ENCODE measurements at regions not wholly inside any gene's neighbourhood (a gene's known extent, or its start where the extent isn't known, plus 50 kb on each side); places are given as distances from the start of the nearest gene placed in this dataset.

DNA sequence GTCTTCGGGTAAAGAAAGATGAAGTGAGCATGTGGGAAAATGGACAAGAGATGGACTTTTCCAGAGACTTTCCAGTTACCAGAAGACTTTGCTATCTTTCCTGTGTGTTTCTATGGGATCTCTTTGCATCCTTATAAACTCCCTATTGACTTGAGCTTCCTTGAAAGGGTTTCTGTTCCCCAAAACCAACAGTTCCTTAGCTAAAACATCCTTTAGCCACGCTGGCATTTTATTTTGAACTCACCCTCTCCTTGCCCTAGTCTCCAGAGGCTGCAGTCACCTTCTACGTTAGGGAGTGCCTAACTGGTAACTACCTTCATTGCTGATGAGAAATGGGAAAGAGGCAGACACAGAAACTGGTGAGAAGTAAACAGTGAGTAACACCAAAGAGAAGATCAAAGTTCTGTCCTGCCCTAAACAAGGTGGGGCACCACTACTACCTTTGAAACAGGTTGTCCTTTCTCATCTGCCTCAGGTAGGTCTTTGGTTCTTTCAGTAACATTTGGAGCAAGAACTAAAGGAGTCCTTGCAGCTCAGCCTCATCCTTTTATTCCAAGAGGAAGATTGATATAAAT lies 402.9 kb downstream of the ENC1 start:
- Histone ChIP-seq H3K9me3 (no peaks in the 10 kb centered on the region), H3K4me3 (no peak overlapping the region), H3K4me1 (no peaks in the 10 kb centered on the region), H3K27me3 (no peaks in the 10 kb centered on the region), H3K36me3 (no peaks in the 10 kb centered on the region), H3K27ac (no peak overlapping the region), H3K9ac (ENCODE audit: low read depth in 2 of 2, low read length in 2 of 2) (no peak overlapping the region)
- intact Hi-C loops (cut with DNase I), result no loop called here
- TF ChIP-seq CTCF (IDR thresholded peaks at IDR 0.05), result no peak
- peak; percentile 25 for DNase-seq

GRCh38 chr5:74235552-74235951 lies 405.0 kb downstream of the ENC1 start:
- Histone ChIP-seq H3K4me3 (no peak overlapping the region), H3K4me1 (no peaks in the 10 kb centered on the region), H3K36me3 (no peaks in the 10 kb centered on the region), H3K9me3 (no peaks in the 10 kb centered on the region), H3K27ac (no peak overlapping the region), H3K27me3 (no peaks in the 10 kb centered on the region), H3K9ac (ENCODE audit: low read depth in 2 of 2, low read length in 2 of 2) (no peak overlapping the region)
- no peak for TF ChIP-seq CTCF (IDR thresholded peaks at IDR 0.05)
- no peak for DNase-seq
- intact Hi-C loops (cut with DNase I), result no loop called here

GRCh38 chr5:74233571-74233970 lies 407.0 kb downstream of the ENC1 start:
- no peak overlapping the region for H3K4me3 ChIP-seq
- H3K9me3 ChIP-seq, result no peaks in the 10 kb centered on the region
- no peak overlapping the region for H3K27ac ChIP-seq
- H3K36me3 ChIP-seq, result no peaks in the 10 kb centered on the region
- intact Hi-C loops (cut with DNase I), result no loop called here
- no peak overlapping the region for H3K9ac ChIP-seq (ENCODE audit: low read depth in 2 of 2, low read length in 2 of 2)
- DNase-seq, result no peak
- no peaks in the 10 kb centered on the region for H3K27me3 ChIP-seq
- TF ChIP-seq CTCF (IDR thresholded peaks at IDR 0.05), result no peak
- H3K4me1 ChIP-seq, result no peaks in the 10 kb centered on the region

DNA sequence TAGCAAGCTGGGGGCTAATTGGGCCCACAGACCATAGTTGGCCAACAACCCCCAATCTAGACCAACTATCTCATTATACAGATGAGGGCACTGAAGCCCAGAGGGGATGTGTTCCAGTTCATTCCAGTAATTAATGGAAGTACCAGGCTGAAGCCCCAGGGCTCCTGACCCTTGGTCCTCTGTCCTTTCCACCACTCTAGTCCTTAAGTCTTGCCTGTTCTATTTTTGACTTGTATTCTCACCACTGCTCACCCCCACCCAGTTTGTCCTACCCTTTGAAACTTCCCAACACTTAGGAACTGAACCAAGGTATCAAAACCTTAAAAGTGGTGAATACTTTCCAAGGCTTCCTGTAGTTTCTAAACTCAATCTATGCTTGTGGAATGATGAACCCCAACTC lies 407.4 kb downstream of the ENC1 start:
- H3K9ac ChIP-seq (ENCODE audit: low read depth in 2 of 2, low read length in 2 of 2), result no peak overlapping the region
- no peak for DNase-seq
- intact Hi-C loops (cut with DNase I), result no loop called here
- no peaks in the 10 kb centered on the region for H3K27me3 ChIP-seq
- no peak for TF ChIP-seq CTCF (IDR thresholded peaks at IDR 0.05)
- H3K9me3 ChIP-seq, result no peaks in the 10 kb centered on the region
- H3K4me1 ChIP-seq, result no peaks in the 10 kb centered on the region
- H3K36me3 ChIP-seq, result no peaks in the 10 kb centered on the region
- H3K27ac ChIP-seq, result no peak overlapping the region
- H3K4me3 ChIP-seq, result no peak overlapping the region

DNA sequence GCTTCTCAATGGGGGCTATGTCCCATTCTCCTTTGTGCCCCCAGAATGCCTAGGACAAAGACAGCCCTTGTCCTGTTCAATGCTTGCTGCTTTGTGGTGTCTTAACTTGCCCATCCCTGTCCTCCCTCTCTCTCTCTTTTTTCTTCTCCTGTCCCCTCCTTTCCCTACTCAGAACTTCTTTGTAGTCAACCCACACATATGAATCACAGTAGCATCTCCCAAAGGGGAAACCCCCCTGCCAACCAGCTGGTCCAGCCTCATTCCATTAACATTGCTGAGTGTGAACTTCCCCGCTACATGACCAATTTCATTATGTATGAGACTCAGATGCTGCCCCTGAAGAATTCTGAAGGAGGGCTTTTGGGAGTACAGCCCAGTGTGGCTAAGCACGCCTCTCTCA lies 408.3 kb downstream of the ENC1 start:
- Histone ChIP-seq H3K9me3 (no peaks in the 10 kb centered on the region), H3K9ac (ENCODE audit: low read depth in 2 of 2, low read length in 2 of 2) (no peak overlapping the region), H3K27me3 (no peaks in the 10 kb centered on the region), H3K4me3 (no peak overlapping the region), H3K4me1 (no peaks in the 10 kb centered on the region), H3K36me3 (no peaks in the 10 kb centered on the region), H3K27ac (no peak overlapping the region)
- intact Hi-C loops (cut with DNase I), result no loop called here
- no peak for TF ChIP-seq CTCF (IDR thresholded peaks at IDR 0.05)
- no peak for DNase-seq

Measured in colonic mucosa (tissue), 4 donors.